PC-3 (cell line): ENCODE measurements at regions not wholly inside any gene's neighbourhood (a gene's known extent, or its start where the extent isn't known, plus 50 kb on each side); places are given as distances from the start of the nearest gene placed in this dataset.

Experiments
- ATAC-seq: fragments of 200-7000 bp; cut with Tn5 transposase; 2 replicates; pipeline ENCODE4 v1.9.1; 2020; ENCODE audit warnings: mild to moderate bottlenecking, moderate library complexity
- BruUV-seq: library from RNA; stranded (reverse); fragments of 400-500 nt; replicated peaks from 2 replicates; lab custom pipeline; 2021; lab: Mats Ljungman, UMichigan
- CTCF ChIA-PET: fragments of 300-600 bp; sonication (Branson Sonifier 250); formaldehyde crosslinking; loops from one replicate; lab custom pipeline; 2022; ENCODE audit warnings: antibody characterized with exemption; lab: Charles Lee
- POLR2A ChIA-PET: fragments of 300-600 bp; sonication (Branson Sonifier 250); formaldehyde crosslinking; loops from one replicate; lab custom pipeline; 2022; ENCODE audit warnings: antibody characterized with exemption; ENCODE audit not compliant: unreplicated experiment; lab: Charles Lee
- DNase-seq: peaks from one replicate; pipeline ENCODE4 v3.0.0-alpha.2; 2015
- H2AFZ ChIP-seq: fragments of 300-600 bp; sonication (generic); 2 replicates; pipeline ENCODE4 v1.6.0; 2016; ENCODE audit warnings: antibody characterized with exemption, low read length
- H3F3A ChIP-seq: fragments of 300-600 bp; sonication (generic); one replicate; pipeline ENCODE4 v1.6.0; 2017; ENCODE audit warnings: antibody characterized with exemption, low read length, control low read depth, mild to moderate bottlenecking; ENCODE audit not compliant: unreplicated experiment
- H3K27ac ChIP-seq: fragments of 300-600 bp; sonication (generic); 2 replicates; pipeline ENCODE4 v1.5.1; 2016; ENCODE audit warnings: mild to moderate bottlenecking, low read length
- H3K27me3 ChIP-seq: fragments of 300-600 bp; sonication (generic); 2 replicates; pipeline ENCODE4 v1.6.1; 2016; ENCODE audit warnings: low read length, mixed read lengths
- H3K36me3 ChIP-seq: fragments of 300-600 bp; sonication (generic); 2 replicates; pipeline ENCODE4 v1.6.1; 2016; ENCODE audit warnings: low read depth, mixed run types, low read length, mixed read lengths
- H3K4me1 ChIP-seq: fragments of 300-600 bp; sonication (generic); 2 replicates; pipeline ENCODE4 v1.5.1; 2016; ENCODE audit warnings: low read length; ENCODE audit not compliant: insufficient read depth
- H3K4me2 ChIP-seq: fragments of 300-600 bp; sonication (generic); 2 replicates; pipeline ENCODE4 v1.6.0; 2016; ENCODE audit warnings: low read length
- H3K4me3 ChIP-seq: fragments of 300-600 bp; sonication (generic); 2 replicates; pipeline ENCODE4 v1.5.1; 2016; ENCODE audit warnings: mild to moderate bottlenecking, low read length, mixed read lengths
- H3K79me2 ChIP-seq: fragments of 300-600 bp; sonication (generic); 2 replicates; pipeline ENCODE4 v1.6.1; 2017; ENCODE audit warnings: low read length, mixed read lengths
- H3K9ac ChIP-seq: fragments of 300-600 bp; sonication (generic); 2 replicates; pipeline ENCODE4 v1.6.0; 2016; ENCODE audit warnings: mild to moderate bottlenecking, low read length
- H3K9me2 ChIP-seq: fragments of 300-600 bp; sonication (generic); replicated peaks from 2 replicates; pipeline ENCODE4 v1.6.1; 2016; ENCODE audit warnings: mixed run types, low read length, mixed read lengths
- H3K9me3 ChIP-seq: fragments of 300-600 bp; sonication (generic); 2 replicates; pipeline ENCODE4 v1.6.1; 2016; ENCODE audit warnings: low read length, mixed read lengths
- H4K20me1 ChIP-seq: fragments of 300-600 bp; sonication (generic); 2 replicates; pipeline ENCODE4 v1.6.1; 2016; ENCODE audit warnings: low read length, mixed read lengths
- EZH2 ChIP-seq: fragments of 300-600 bp; sonication (generic); IDR thresholded peaks from one replicate; pipeline ENCODE4 v1.6.1; 2017; ENCODE audit warnings: antibody characterized with exemption, mild to moderate bottlenecking, low read length; ENCODE audit not compliant: unreplicated experiment
- EZH2phosphoT487 ChIP-seq: fragments of 300-600 bp; sonication (generic); IDR thresholded peaks from 2 replicates; pipeline ENCODE4 v1.6.1; 2018; ENCODE audit warnings: mild to moderate bottlenecking, antibody characterized with exemption, low read length, borderline replicate concordance
- intact Hi-C: fragments of 100-400 bp; cut with micrococcal nuclease; formaldehyde crosslinking; loops from 2 replicates; pipeline ENCODE4 v1.9.0; 2023
- TF ChIP-seq, protein P1 (sequence below): fragments of 300-600 bp; sonication (generic); conservative IDR thresholded peaks from 2 replicates; pipeline ENCODE4 v1.5.1; 2017; ENCODE audit warnings: antibody characterized with exemption, low read depth, mild to moderate bottlenecking, low read length

GRCh38 chr2:59307196-59307595 lies 1066.1 kb upstream of the FANCL start:
- no peak overlapping the region for H3K4me2 ChIP-seq
- no peaks in the 10 kb centered on the region for H3K36me3 ChIP-seq
- H3K9ac ChIP-seq = no peak overlapping the region
- H3K27ac ChIP-seq = no peak overlapping the region
- BruUV-seq = no TSS peak
- TF ChIP-seq EZH2 = no peak
- ChIA-PET POLR2A (no interaction called here), CTCF (no interaction called here)
- no peaks in the 10 kb centered on the region for H3K79me2 ChIP-seq
- ATAC-seq = no peak
- DNase-seq = no peak
- no peaks in the 10 kb centered on the region for H3K9me3 ChIP-seq
- H2AFZ ChIP-seq = no peak overlapping the region
- no peaks in the 10 kb centered on the region for H4K20me1 ChIP-seq
- no peaks in the 10 kb centered on the region for H3F3A ChIP-seq
- H3K9me2 ChIP-seq = no peaks in the 10 kb centered on the region
- H3K4me3 ChIP-seq = no peak overlapping the region
- peaks cover 23% of the 10 kb centered on the region; the same call in 1 of the 2 replicates for H3K27me3 ChIP-seq
- no peaks in the 10 kb centered on the region for H3K4me1 ChIP-seq
- intact Hi-C loops = no loop called here

DNA sequence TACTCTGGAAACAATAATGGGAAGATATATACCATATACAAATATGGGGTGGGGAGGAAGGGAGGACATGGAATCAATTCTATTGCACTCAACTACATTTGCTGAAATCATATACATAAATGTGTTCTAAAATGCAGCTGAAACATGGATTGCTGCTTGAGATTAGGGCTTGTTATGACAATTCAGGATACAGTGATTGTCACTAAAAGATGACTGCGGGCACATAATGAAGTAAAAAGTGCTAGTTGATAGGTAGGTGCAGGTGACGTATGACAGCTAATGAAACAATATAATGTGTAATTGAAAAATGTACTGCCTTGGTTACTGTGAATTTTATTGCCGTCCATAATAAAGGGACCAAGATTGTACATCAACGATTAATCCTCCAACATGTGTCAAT lies 1062.1 kb upstream of the FANCL start:
- BruUV-seq = no TSS peak
- CTCF ChIA-PET = no interaction called here
- intact Hi-C loops = loop anchor here (5.0 kb wide), 2 partner anchors 1249 to 1264 kb away; partner anchors contain the start of gene BCL11A

DNA sequence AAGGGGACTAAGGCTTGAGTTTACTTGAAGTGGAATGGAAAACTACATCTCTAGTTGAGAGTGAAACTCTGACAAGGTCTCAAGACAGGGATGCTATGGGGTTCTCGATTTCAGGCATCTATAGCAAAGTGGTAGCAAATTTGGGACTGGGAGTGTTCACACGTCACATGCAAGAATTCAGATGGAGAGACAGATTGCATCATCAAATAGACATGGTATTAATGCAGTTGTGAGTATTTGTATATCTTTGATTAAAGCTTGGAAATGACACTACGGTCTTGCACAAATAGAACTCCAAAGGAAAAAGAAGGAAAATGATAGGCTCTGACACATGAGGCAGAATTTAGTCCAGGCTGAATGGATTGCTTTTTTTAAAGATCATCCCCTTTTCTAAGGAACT lies 1061.6 kb upstream of the FANCL start:
- Histone ChIP-seq H3K79me2 (no peaks in the 10 kb centered on the region), H3K27me3 (peaks cover 33% of the 10 kb centered on the region), H3K27ac (no peak overlapping the region), H2AFZ (no peak overlapping the region), H3K4me2 (no peak overlapping the region), H3K9me2 (no peaks in the 10 kb centered on the region), H3K9ac (no peak overlapping the region), H3K4me3 (no peak overlapping the region), H3K36me3 (no peaks in the 10 kb centered on the region), H3K4me1 (no peaks in the 10 kb centered on the region), H4K20me1 (no peaks in the 10 kb centered on the region), H3F3A (no peaks in the 10 kb centered on the region), H3K9me3 (no peaks in the 10 kb centered on the region)
- no peak for TF ChIP-seq EZH2phosphoT487
- TF ChIP-seq, protein P1, sequence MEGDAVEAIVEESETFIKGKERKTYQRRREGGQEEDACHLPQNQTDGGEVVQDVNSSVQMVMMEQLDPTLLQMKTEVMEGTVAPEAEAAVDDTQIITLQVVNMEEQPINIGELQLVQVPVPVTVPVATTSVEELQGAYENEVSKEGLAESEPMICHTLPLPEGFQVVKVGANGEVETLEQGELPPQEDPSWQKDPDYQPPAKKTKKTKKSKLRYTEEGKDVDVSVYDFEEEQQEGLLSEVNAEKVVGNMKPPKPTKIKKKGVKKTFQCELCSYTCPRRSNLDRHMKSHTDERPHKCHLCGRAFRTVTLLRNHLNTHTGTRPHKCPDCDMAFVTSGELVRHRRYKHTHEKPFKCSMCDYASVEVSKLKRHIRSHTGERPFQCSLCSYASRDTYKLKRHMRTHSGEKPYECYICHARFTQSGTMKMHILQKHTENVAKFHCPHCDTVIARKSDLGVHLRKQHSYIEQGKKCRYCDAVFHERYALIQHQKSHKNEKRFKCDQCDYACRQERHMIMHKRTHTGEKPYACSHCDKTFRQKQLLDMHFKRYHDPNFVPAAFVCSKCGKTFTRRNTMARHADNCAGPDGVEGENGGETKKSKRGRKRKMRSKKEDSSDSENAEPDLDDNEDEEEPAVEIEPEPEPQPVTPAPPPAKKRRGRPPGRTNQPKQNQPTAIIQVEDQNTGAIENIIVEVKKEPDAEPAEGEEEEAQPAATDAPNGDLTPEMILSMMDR = no peak
- no peak for DNase-seq
- intact Hi-C loops = loop anchor here (5.0 kb wide), 2 partner anchors 1250 to 1265 kb away; partner anchors contain the start of gene BCL11A
- ATAC-seq = no peak
- ChIA-PET CTCF (no interaction called here), POLR2A (no interaction called here)
- BruUV-seq = no TSS peak

More for the DNA sequence above, 1062.1 kb upstream of the FANCL start:
- POLR2A ChIA-PET = no interaction called here
- ATAC-seq (no peak), DNase-seq (no peak)
- no peaks in the 10 kb centered on the region for H3K4me1 ChIP-seq
- H3K9me2 ChIP-seq = no peaks in the 10 kb centered on the region
- H3K9me3 ChIP-seq = no peaks in the 10 kb centered on the region
- no peaks in the 10 kb centered on the region for H4K20me1 ChIP-seq
- no peaks in the 10 kb centered on the region for H3K79me2 ChIP-seq
- no peak overlapping the region for H2AFZ ChIP-seq
- H3K4me3 ChIP-seq = no peak overlapping the region
- no peaks in the 10 kb centered on the region for H3K36me3 ChIP-seq
- H3K4me2 ChIP-seq = no peak overlapping the region
- H3K27me3 ChIP-seq = peaks cover 33% of the 10 kb centered on the region
- no peak overlapping the region for H3K27ac ChIP-seq
- no peak overlapping the region for H3K9ac ChIP-seq
- TF ChIP-seq EZH2phosphoT487 = no peak
- TF ChIP-seq EZH2 = no peak
- TF ChIP-seq, protein P1 = no peak
- no peaks in the 10 kb centered on the region for H3F3A ChIP-seq
